DOHH2 (cell line): ENCODE measurements at regions not wholly inside any gene's neighbourhood (a gene's known extent, or its start where the extent isn't known, plus 50 kb on each side); places are given as distances from the start of the nearest gene placed in this dataset.

Source experiments
- H3F3A ChIP-seq: fragments of 200-600 bp; sonication (generic), shearing (Covaris generic); 2 replicates; pipeline ENCODE4 v1.6.0; 2016; ENCODE audit warnings: antibody characterized with exemption, mild to moderate bottlenecking; ENCODE audit not compliant: control insufficient read depth, insufficient read depth
- H3K27ac ChIP-seq: fragments of 200-600 bp; sonication (generic); 2 replicates; pipeline ENCODE4 v1.5.1; 2014; ENCODE audit warnings: low read depth, mild to moderate bottlenecking, low read length, moderate library complexity
- H3K27me3 ChIP-seq: fragments of 200-600 bp; sonication (generic); 2 replicates; pipeline ENCODE4 v1.6.1; 2014; ENCODE audit warnings: mild to moderate bottlenecking, low read length, mixed read lengths; ENCODE audit not compliant: control insufficient read depth
- H3K36me3 ChIP-seq: fragments of 200-600 bp; sonication (generic); 2 replicates; pipeline ENCODE4 v1.6.1; 2014; ENCODE audit warnings: mild to moderate bottlenecking, low read length, moderate library complexity, mixed read lengths; ENCODE audit not compliant: control insufficient read depth
- H3K4me1 ChIP-seq: fragments of 200-600 bp; sonication (generic); 2 replicates; pipeline ENCODE4 v1.6.1; 2014; ENCODE audit warnings: mild to moderate bottlenecking, low read length, mixed read lengths; ENCODE audit not compliant: control insufficient read depth
- H3K4me2 ChIP-seq: fragments of 200-600 bp; sonication (generic); 2 replicates; pipeline ENCODE4 v1.6.0; 2014; ENCODE audit warnings: mild to moderate bottlenecking, low read length, moderate library complexity
- H3K4me3 ChIP-seq: fragments of 200-600 bp; sonication (generic); 2 replicates; pipeline ENCODE4 v1.5.1; 2014; ENCODE audit warnings: mild to moderate bottlenecking, low read length, mixed read lengths
- H3K79me2 ChIP-seq: fragments of 200-600 bp; sonication (generic); 2 replicates; pipeline ENCODE4 v1.6.1; 2014; ENCODE audit warnings: mild to moderate bottlenecking, low read length, mixed read lengths; ENCODE audit not compliant: control insufficient read depth
- H3K9me2 ChIP-seq: fragments of 200-600 bp; sonication (generic); replicated peaks from 2 replicates; pipeline ENCODE4 v1.6.1; 2014; ENCODE audit warnings: mild to moderate bottlenecking, low read length, mixed read lengths; ENCODE audit not compliant: control insufficient read depth
- H3K9me3 ChIP-seq: fragments of 200-600 bp; sonication (generic); 2 replicates; pipeline ENCODE4 v1.6.1; 2014; ENCODE audit warnings: antibody characterized with exemption, low read length, mixed read lengths; ENCODE audit not compliant: control insufficient read depth, insufficient read depth
- H4K20me1 ChIP-seq: fragments of 200-600 bp; sonication (generic); 2 replicates; pipeline ENCODE4 v1.6.0; 2014; ENCODE audit warnings: low read depth, mild to moderate bottlenecking, antibody characterized with exemption, low read length, moderate library complexity; ENCODE audit not compliant: control insufficient read depth, insufficient read depth
- CTCF ChIP-seq: fragments of 200-600 bp; sonication (generic); IDR thresholded peaks from one replicate; pipeline ENCODE4 v1.5.1; 2014; ENCODE audit warnings: antibody characterized with exemption, mild to moderate bottlenecking, low read depth, low read length; ENCODE audit not compliant: poor library complexity, severe bottlenecking
- EZH2phosphoT487 ChIP-seq: fragments of 200-600 bp; sonication (generic); IDR thresholded peaks from 2 replicates; pipeline ENCODE4 v1.6.1; 2017; ENCODE audit warnings: borderline replicate concordance, mild to moderate bottlenecking, antibody characterized with exemption, low read length, moderate library complexity, mixed read lengths

DNA sequence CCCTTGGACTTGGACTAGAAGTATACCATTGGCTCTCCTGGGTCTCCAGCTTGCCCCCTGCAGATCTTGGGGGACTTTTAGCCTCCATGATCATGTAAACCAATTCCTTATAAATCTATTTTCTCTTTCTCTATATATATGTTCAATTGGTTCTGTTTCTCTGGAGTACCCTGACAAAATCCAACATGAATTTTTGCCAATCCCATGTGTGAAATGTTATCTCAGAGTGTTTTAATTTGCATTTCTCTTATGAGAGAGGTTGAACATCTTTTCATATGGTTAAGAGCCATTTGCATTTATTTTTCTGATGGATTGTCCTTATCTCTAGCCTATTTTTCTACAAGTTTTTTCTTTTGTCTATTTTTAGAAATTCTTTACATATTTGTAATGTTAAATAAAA, 131.7 kb upstream of the NEO1 start:
- TF ChIP-seq EZH2phosphoT487 = no peak
- no peak for TF ChIP-seq CTCF
- peaks cover 4% of the 10 kb centered on the region; the same call in 1 of the 2 replicates for H3K27me3 ChIP-seq
- H3K9me3 ChIP-seq = no peaks in the 10 kb centered on the region
- H3K4me3 ChIP-seq = no peak overlapping the region
- no peak overlapping the region for H3K27ac ChIP-seq
- no peaks in the 10 kb centered on the region for H4K20me1 ChIP-seq
- H3K79me2 ChIP-seq = no peaks in the 10 kb centered on the region
- no peaks in the 10 kb centered on the region for H3K36me3 ChIP-seq
- no peaks in the 10 kb centered on the region for H3K4me1 ChIP-seq
- H3F3A ChIP-seq = no peaks in the 10 kb centered on the region
- no peak overlapping the region for H3K4me2 ChIP-seq
- no peaks in the 10 kb centered on the region for H3K9me2 ChIP-seq

- Histone ChIP-seq H3K36me3 (no peaks in the 10 kb centered on the region), H3K27me3 (peaks cover 4% of the 10 kb centered on the region; the same call in 1 of the 2 replicates), H3K9me2 (no peaks in the 10 kb centered on the region), H3K27ac (no peak overlapping the region), H3K79me2 (no peaks in the 10 kb centered on the region), H3K4me2 (no peak overlapping the region), H3K4me1 (no peaks in the 10 kb centered on the region), H3F3A (no peaks in the 10 kb centered on the region), H3K4me3 (no peak overlapping the region), H4K20me1 (no peaks in the 10 kb centered on the region), H3K9me3 (no peaks in the 10 kb centered on the region)
- TF ChIP-seq CTCF = no peak
- no peak for TF ChIP-seq EZH2phosphoT487
Observed at GRCh38 chr15:72919936-72920465, 132.3 kb upstream of the NEO1 start.

DNA sequence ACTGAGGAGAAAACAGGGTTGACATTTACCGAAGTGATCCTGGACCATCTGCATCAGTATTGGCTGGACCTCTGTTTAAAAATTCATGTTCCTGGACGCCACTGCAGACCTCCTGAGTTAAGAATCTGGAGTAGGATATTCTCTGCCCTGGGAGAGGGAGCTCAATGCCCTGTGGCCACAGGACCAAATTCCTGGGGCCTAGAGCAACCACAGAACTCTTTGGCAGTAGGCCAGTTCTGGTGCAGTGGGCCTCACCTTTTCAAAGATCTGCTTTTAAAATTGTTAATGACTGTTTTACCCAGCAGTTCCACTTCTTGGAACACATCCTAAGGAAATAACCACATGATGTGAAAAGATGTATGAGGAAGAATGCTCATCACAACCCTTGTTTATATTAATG, 133.3 kb upstream of the ADPGK start:
- H3K79me2 ChIP-seq = no peaks in the 10 kb centered on the region
- H3F3A ChIP-seq = no peaks in the 10 kb centered on the region
- H3K4me3 ChIP-seq = no peak overlapping the region
- H3K27ac ChIP-seq = no peak overlapping the region
- H3K4me1 ChIP-seq = no peaks in the 10 kb centered on the region
- TF ChIP-seq CTCF (no peak), EZH2phosphoT487 (no peak)
- H3K9me3 ChIP-seq = no peaks in the 10 kb centered on the region
- H3K4me2 ChIP-seq = no peak overlapping the region
- H4K20me1 ChIP-seq = no peaks in the 10 kb centered on the region
- H3K9me2 ChIP-seq = no peaks in the 10 kb centered on the region
- H3K27me3 ChIP-seq = peaks cover 4% of the 10 kb centered on the region; the same call in 1 of the 2 replicates
- no peaks in the 10 kb centered on the region for H3K36me3 ChIP-seq

GRCh38 chr15:72916378-72916777, 132.8 kb upstream of the ADPGK start:
- Histone ChIP-seq H3K4me1 (no peaks in the 10 kb centered on the region), H3F3A (no peaks in the 10 kb centered on the region), H3K27ac (no peak overlapping the region), H3K27me3 (peaks cover under 1% of the 10 kb centered on the region; the same call in 1 of the 2 replicates), H3K4me3 (no peak overlapping the region), H3K9me3 (no peaks in the 10 kb centered on the region), H3K79me2 (no peaks in the 10 kb centered on the region), H4K20me1 (no peaks in the 10 kb centered on the region), H3K4me2 (no peak overlapping the region), H3K36me3 (no peaks in the 10 kb centered on the region), H3K9me2 (no peaks in the 10 kb centered on the region)
- TF ChIP-seq EZH2phosphoT487 (no peak), CTCF (no peak)
